Right lobe of liver (tissue), 4 donors: ENCODE measurements at regions not wholly inside any gene's neighbourhood (a gene's known extent, or its start where the extent isn't known, plus 50 kb on each side); places are given as distances from the start of the nearest gene placed in this dataset.

ENCODE experiments used
- POLR2A ChIP-seq: fragments of 450-650 bp; IDR thresholded peaks from one replicate; pipeline ENCODE4 v1.6.1; 2017; ENCODE audit warnings: antibody characterized with exemption, mild to moderate bottlenecking
- TF ChIP-seq, protein P1 (sequence below), 4 donors: fragments of 200-600 bp in 3 of 4; fragments of 450-650 bp in 1 of 4; IDR thresholded peaks; one replicate each; pipeline versions ENCODE4 v1.5.1 to v1.8.0; 2016 to 2022; ENCODE audit warnings: antibody characterized with exemption in 4 of 4, mild to moderate bottlenecking in 2 of 4
- donor health status: DM: no; HTN: no; CAD: no.
- donor health status: DM: no; HTN: no; CAD: no.
- donor health status: DM: no; HTN: yes; CAD: no.

DNA sequence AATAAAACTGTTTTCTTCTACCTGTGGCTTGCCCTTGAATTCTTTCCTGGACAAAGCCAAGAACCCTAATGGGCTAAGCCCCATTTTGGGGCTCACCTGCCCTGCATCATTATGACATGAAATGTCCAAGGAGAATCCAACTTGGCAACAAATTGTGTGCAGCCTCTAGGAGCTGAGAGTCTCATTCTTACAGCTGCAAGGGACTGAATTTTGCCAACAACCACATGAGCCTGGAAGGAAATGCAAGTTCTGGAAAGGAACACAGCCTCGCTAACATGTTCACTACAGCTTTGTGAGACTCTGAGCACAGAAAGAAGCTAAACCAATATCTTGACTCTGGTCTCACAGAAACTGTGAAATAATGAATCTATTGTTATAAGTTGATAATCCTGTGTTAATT is 94.8 kb upstream of the CDH12 start:
- TF ChIP-seq POLR2A, result no peak
- TF ChIP-seq, protein P1, sequence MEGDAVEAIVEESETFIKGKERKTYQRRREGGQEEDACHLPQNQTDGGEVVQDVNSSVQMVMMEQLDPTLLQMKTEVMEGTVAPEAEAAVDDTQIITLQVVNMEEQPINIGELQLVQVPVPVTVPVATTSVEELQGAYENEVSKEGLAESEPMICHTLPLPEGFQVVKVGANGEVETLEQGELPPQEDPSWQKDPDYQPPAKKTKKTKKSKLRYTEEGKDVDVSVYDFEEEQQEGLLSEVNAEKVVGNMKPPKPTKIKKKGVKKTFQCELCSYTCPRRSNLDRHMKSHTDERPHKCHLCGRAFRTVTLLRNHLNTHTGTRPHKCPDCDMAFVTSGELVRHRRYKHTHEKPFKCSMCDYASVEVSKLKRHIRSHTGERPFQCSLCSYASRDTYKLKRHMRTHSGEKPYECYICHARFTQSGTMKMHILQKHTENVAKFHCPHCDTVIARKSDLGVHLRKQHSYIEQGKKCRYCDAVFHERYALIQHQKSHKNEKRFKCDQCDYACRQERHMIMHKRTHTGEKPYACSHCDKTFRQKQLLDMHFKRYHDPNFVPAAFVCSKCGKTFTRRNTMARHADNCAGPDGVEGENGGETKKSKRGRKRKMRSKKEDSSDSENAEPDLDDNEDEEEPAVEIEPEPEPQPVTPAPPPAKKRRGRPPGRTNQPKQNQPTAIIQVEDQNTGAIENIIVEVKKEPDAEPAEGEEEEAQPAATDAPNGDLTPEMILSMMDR (IDR thresholded peaks at IDR 0.05), result no peak
